NAMALWA (cell line): ENCODE measurements at regions not wholly inside any gene's neighbourhood (a gene's known extent, or its start where the extent isn't known, plus 50 kb on each side); places are given as distances from the start of the nearest gene placed in this dataset.
"Not testable (repeated sequence)": the region's sequence is repeated elsewhere in the genome, so short reads cannot be mapped to it uniquely, and the experiment has no call there.

Source experiments
- DNase-seq: peaks from one replicate; pipeline ENCODE4 v3.0.0-alpha.2; 2015; ENCODE audit warnings: low spot score

DNA sequence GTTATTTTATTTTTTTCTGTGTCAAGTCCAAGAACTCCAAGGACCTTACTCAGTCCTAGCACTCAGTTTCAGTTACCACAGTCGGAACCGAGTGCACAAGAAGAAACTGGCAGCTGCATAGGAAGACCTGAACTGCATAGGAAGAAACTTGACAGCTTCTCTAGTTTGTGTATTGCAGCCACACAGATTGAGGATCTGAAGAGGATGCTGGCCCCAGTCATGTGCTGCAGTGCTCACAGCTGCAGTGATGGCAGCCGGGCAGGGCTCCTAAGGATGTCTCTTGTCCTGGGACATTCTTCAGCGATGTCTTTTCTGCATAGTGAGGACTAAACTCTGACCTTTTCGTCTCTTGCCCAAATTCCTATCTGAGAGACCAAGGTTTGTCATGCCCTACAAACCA lies 261.2 kb downstream of the STIM2 start:
- no peak for DNase-seq

- no peak for DNase-seq
These were observed 262.6 kb downstream of the STIM2 start for GRCh38 chr4:27123123-27123768.

GRCh38 chr4:27123769-27124124 lies 263.1 kb downstream of the STIM2 start:
- no peak for DNase-seq

GRCh38 chr4:27126895-27127294 lies 266.3 kb downstream of the STIM2 start:
- DNase-seq, result not testable (repeated sequence)

- no peak for DNase-seq
These were observed 267.8 kb downstream of the STIM2 start for GRCh38 chr4:27128443-27128842.

DNA sequence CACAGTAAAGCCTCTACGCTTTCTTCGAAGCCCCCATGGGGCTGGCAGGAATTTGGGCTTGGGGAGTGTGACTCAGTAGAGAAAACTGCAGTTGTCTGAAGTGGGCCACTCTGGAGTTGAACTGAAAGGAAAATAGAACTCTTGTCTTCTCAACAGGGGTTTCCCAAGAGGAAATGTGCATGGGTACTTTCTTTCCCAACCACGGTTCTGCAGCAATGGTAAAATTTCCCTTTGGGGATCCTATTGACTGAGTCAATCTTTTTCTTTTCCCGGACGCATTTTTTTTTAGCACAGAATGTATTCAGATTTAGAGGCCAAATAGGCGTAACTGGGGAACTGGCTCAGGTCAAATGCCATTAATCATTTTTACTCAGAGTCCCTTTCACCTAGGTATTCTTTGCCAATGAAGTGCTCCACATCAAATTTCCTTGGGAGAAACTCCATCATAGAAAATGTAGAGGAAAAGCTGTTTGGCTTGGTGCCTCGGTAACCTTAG lies 269.3 kb downstream of the STIM2 start:
- no peak for DNase-seq

GRCh38 chr4:27132497-27132896 lies 271.9 kb downstream of the STIM2 start:
- DNase-seq, result no peak

DNA sequence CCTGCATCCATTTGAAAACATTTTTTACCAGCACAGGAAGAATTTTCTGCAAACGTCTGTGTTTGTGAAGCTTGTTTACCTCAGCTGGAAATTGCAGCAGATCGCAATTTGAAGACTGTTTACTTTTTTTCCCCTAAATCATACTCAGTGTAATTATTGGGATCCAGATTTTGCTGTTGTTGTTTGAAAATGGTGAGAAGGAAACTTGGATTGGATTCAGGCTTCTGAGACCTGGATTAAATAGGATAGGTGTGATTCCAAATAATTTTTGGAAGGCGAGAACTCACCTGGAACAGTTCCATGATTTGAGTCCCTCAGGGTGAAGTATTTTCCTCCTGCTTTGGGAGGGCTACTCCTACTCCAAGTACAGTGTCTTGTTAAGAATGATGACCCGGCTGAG lies 279.8 kb downstream of the STIM2 start:
- DNase-seq, result no peak

DNA sequence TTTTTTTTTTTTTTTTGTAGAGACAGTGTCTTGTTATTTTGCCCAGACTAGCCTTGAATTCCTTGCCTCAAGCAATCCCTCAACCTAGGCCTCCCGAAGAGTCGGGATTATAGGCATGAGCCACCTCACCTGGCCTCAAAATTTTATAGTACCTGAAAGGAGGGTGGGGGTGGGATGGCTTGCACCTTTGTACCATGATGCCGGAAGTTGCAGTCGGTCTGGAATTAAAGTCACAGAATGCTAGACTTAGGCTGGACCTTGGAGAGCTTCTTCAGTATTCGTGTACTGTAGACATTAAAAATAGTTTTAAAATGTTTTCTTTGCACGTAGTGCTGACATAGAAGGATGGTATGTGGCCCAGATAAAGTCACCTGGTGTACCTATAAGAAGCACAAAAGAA lies 280.9 kb downstream of the STIM2 start:
- DNase-seq, result no peak

- DNase-seq, result no peak
These were observed 282.2 kb downstream of the STIM2 start for GRCh38 chr4:27142841-27143240.

GRCh38 chr4:27145597-27145996 lies 285.0 kb downstream of the STIM2 start:
- no peak for DNase-seq

- DNase-seq, result no peak
These were observed 287.7 kb downstream of the STIM2 start for GRCh38 chr4:27148211-27148895.

- DNase-seq, result no peak
These were observed 289.0 kb downstream of the STIM2 start for GRCh38 chr4:27149541-27150212.

DNA sequence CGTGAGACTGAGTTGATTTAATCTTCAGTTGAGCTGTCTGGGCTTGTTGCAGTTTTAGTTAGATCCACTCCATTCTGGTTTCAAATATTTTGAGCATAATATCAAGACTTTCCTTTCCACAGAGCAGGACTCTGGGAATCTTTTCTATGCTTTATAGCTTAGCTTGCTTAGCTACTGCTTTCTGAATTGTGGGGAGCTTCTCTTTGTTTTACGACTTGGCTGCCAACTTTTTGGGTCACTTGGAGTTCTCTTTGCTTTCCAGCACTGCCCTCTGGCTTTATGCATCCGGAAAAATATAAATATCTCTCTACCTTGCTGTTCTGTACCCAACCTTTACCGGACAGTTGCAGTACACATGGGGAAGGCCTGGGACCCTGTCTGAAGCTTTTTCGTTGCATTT lies 292.1 kb downstream of the STIM2 start:
- no peak for DNase-seq

DNA sequence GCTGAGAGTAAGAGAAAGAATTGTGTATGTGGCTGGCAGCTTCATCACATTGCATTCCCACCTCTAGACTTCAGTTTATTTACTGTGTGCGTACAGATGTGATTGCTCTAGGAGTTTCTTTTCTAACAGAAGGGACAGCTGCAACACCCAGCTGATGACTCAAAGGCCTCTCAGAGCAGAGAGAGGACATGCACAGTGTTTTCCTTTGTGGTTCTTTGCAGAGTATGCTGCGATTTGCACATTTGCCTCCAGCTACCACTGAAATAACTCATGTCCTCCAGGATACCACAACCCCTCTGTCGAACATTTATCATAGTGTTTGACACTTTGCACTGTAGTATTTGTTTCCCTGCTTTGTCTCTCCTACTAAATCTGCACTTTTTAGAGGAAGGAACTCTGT lies 294.1 kb downstream of the STIM2 start:
- no peak for DNase-seq

- no peak for DNase-seq
These were observed 300.6 kb downstream of the STIM2 start for GRCh38 chr4:27161191-27161590.

GRCh38 chr4:27168783-27169182 lies 308.1 kb downstream of the STIM2 start:
- DNase-seq, result no peak

GRCh38 chr4:27173280-27173679 lies 312.6 kb downstream of the STIM2 start:
- DNase-seq, result no peak

DNA sequence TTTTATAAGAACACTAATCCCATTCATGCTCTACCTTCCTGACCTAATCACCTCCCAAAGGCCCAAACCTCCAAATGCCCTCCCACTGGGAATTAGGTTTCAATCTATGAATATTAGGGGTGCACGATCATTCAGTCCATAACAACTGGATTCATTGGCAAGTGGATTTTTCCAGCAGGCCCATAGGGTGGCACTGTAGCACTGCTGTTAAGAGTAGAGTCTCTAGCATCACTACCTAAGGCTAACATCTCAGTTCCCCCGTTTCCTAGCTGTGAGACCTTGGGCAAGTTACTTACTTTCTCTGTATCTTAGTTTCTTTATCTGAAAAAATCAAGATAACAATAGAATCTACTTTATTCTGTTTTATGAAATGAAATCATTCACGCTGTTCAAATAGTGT lies 315.8 kb downstream of the STIM2 start:
- peak; percentile 35 for DNase-seq

GRCh38 chr4:27176881-27177280 lies 316.2 kb downstream of the STIM2 start:
- no peak for DNase-seq

- DNase-seq, result no peak
These were observed 317.4 kb downstream of the STIM2 start for GRCh38 chr4:27178061-27178460.

DNA sequence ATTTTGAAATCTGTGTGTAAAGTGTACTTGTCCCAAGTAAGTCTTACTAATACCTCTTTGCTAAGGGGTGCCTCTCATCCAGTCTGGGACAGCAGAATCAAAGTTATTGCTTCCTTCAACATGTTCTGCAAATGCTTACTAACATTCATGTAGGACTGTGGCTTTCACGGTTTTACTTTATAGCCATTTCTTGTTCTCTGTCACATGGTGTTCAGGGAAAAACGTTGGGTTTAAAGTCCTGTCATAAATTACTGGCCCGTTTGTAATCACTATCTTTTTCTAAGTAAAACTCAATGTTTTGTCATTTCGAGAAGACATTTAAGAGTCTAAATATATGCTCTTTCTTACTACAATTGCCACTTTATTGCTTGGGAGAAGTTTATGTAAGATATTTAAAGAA lies 321.1 kb downstream of the STIM2 start:
- DNase-seq, result no peak

DNA sequence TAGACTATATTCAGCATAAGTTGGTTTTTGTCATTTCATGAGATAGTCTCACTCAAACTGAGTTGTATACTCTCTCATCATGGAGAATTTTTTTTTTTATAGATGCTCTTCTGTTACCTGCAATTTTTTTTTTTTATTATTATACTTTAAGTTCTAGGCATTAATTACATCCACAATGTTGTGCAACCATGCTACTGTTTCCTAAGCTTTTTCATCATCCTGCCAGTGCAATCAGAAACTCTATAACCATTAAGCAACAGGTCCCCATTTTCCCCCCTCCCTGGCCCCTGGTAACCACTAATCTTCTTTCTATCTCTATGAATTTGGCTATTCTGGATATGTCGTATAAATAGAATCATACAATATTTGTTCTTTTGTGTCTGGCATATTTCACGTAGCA lies 321.6 kb downstream of the STIM2 start:
- DNase-seq, result no peak
